ENCODE measurements at regions not wholly inside any gene's neighbourhood (a gene's known extent, or its start where the extent isn't known, plus 50 kb on each side); places are given as distances from the start of the nearest gene placed in this dataset.

- ChIA-PET CTCF (interaction anchor here (0.5 to 1.4 kb wide), 2 partner anchors 74 to 1665 kb away, joined by 3 to 5 read pairs; no protein-coding TSS in a partner anchor), POLR2A (no interaction called here)
- H3K9me2 ChIP-seq, result no peaks in the 10 kb centered on the region
- H3K4me1 ChIP-seq (ENCODE audit: control insufficient read depth in 1 of 2, insufficient read depth in 2 of 2, low read depth in 1 of 2, low read length in 1 of 2), result no peaks in the 10 kb centered on the region; a peak in 2 of 4 replicates
- H3K79me2 ChIP-seq (ENCODE audit: insufficient read depth), result no peaks in the 10 kb centered on the region
- 67% methylated on average over 7 of the region's 10 CpGs for WGBS (ENCODE audit: low lambda C conversion rate)
- H3K4me3 ChIP-seq (ENCODE audit: low read depth in 2 of 2, low read length in 1 of 2), result no peak overlapping the region
- H3K4me2 ChIP-seq, result no peak overlapping the region
- H3K27me3 ChIP-seq (ENCODE audit: insufficient read depth), result no peaks in the 10 kb centered on the region
- H2AFZ ChIP-seq (ENCODE audit: low read depth), result no peak overlapping the region
- no peaks in the 10 kb centered on the region for H3K9me3 ChIP-seq
- no peaks in the 10 kb centered on the region for H3K36me3 ChIP-seq (replicated peaks in 1 of 2; ENCODE audit: control insufficient read depth in 1 of 2, insufficient read depth in 2 of 2, low read length in 1 of 2)
- no peaks in the 10 kb centered on the region for H4K20me1 ChIP-seq (ENCODE audit: insufficient read depth)
- no peak overlapping the region for H3K9ac ChIP-seq
- H3F3A ChIP-seq (replicated peaks; ENCODE audit: insufficient read depth), result no peaks in the 10 kb centered on the region
- DNase-seq, result no peak
- TF ChIP-seq ELF1 (IDR thresholded peaks at IDR 0.05), result no peak
- no peak for TF ChIP-seq TAF1 (IDR thresholded peaks at IDR 0.05; ENCODE audit: borderline replicate concordance, low read depth, low read length)
- no peak for TF ChIP-seq REST (IDR thresholded peaks at IDR 0.05; ENCODE audit: low read depth, low read length)
- no peak for TF ChIP-seq TCF12 (IDR thresholded peaks at IDR 0.05)
- TF ChIP-seq POLR2AphosphoS5 (IDR thresholded peaks at IDR 0.05; ENCODE audit: low read depth, low read length), result no peak
- TF ChIP-seq NRF1 (IDR thresholded peaks at IDR 0.05; ENCODE audit: low read depth, low read length), result no peak
- TF ChIP-seq RFX5 (IDR thresholded peaks at IDR 0.05; ENCODE audit: low read length), result no peak
- no peak for TF ChIP-seq FOSL2 (IDR thresholded peaks at IDR 0.05; ENCODE audit: borderline replicate concordance, low read depth)
- TF ChIP-seq NFIC (IDR thresholded peaks at IDR 0.05; ENCODE audit: borderline replicate concordance), result no peak
- TF ChIP-seq USF2 (IDR thresholded peaks at IDR 0.05; ENCODE audit: borderline replicate concordance, low read depth, low read length), result no peak
- no peak for TF ChIP-seq RXRA (IDR thresholded peaks at IDR 0.05; ENCODE audit: borderline replicate concordance, low read depth)
- TF ChIP-seq EZH2phosphoT487 (IDR thresholded peaks at IDR 0.05; ENCODE audit: borderline replicate concordance, low read depth), result no peak
- TF ChIP-seq USF1 (IDR thresholded peaks at IDR 0.05; ENCODE audit: borderline replicate concordance, low read depth), result no peak
- TF ChIP-seq FOXM1 (IDR thresholded peaks at IDR 0.05; ENCODE audit: low read depth), result no peak
- no peak for TF ChIP-seq ZBTB33 (IDR thresholded peaks at IDR 0.05; ENCODE audit: borderline replicate concordance, low read depth)
- no peak for TF ChIP-seq JUND (IDR thresholded peaks at IDR 0.05)
- TF ChIP-seq, protein P1, sequence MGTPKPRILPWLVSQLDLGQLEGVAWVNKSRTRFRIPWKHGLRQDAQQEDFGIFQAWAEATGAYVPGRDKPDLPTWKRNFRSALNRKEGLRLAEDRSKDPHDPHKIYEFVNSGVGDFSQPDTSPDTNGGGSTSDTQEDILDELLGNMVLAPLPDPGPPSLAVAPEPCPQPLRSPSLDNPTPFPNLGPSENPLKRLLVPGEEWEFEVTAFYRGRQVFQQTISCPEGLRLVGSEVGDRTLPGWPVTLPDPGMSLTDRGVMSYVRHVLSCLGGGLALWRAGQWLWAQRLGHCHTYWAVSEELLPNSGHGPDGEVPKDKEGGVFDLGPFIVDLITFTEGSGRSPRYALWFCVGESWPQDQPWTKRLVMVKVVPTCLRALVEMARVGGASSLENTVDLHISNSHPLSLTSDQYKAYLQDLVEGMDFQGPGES (IDR thresholded peaks at IDR 0.05; ENCODE audit: low read depth, low read length), result no peak
- H3K27ac ChIP-seq (ENCODE audit: low read depth in 2 of 2, low read length in 1 of 2), result no peak overlapping the region
Observed at GRCh38 chr6:6750594-6751265, 162.2 kb downstream of the LY86 start.

Data from SK-N-SH (cell line).